K562 (cell line): ENCODE measurements at regions not wholly inside any gene's neighbourhood (a gene's known extent, or its start where the extent isn't known, plus 50 kb on each side); places are given as distances from the start of the nearest gene placed in this dataset.
"Not testable (repeated sequence)": the region's sequence is repeated elsewhere in the genome, so short reads cannot be mapped to it uniquely, and the experiment has no call there.

Source experiments
- ATAC-seq: fragments of 200-7000 bp; cut with Tn5 transposase; 3 replicates; pipeline ENCODE4 v1.9.1; 2020; ENCODE audit warnings: moderate library complexity
- BruUV-seq: library from RNA; stranded (reverse); fragments of 400-500 nt; replicated peaks from 2 replicates; lab custom pipeline; 2021; lab: Mats Ljungman, UMichigan
- CTCF ChIA-PET: fragments of 300-600 bp; formaldehyde crosslinking; extraction: SDS; loops from one replicate; lab custom pipeline; 2021; ENCODE audit warnings: low intra/inter-chr PET ratio; lab: Yijun Ruan, JAX
- POLR2A ChIA-PET: fragments of 300-600, 350-650 bp; sonication (Branson Sonifier 250); formaldehyde crosslinking; extraction: SDS; loops from one replicate; lab custom pipeline; 2021; ENCODE audit warnings: antibody characterized with exemption, inconsistent platforms; lab: Yijun Ruan, JAX
- DNase-seq, 4 experiments: peaks; one replicate each; pipeline versions ENCODE4 v3.0.0 to v3.0.0-alpha.2; 2011 to 2018; ENCODE audit warnings: low spot score in 3 of 4, mixed read lengths in 3 of 4; ENCODE audit errors: extremely low read depth in 1 of 4
- FAIRE-seq: peaks from 2 replicates; lab custom pipeline; 2011; peaks lifted over from hg19 to GRCh38; lab: Jason Lieb, UNC
- H2AFZ ChIP-seq: 2 replicates; pipeline ENCODE4 v1.6.0; 2011; ENCODE audit warnings: low read depth, low read length, control low read depth, inconsistent platforms
- H3K27ac ChIP-seq: fragments of 200-600 bp; 3 replicates; pipeline ENCODE4 v1.8.0; 2011; ENCODE audit warnings: low read depth, mild to moderate bottlenecking, control low read depth, inconsistent platforms, low read length, moderate library complexity, mixed read lengths; ENCODE audit errors: extremely low read depth
- H3K27me3 ChIP-seq, 2 experiments: fragments of 300-600 bp in 1 of 2; 2 replicates in 1 of 2; 3 replicates in 1 of 2; pipeline versions ENCODE4 v1.6.0 to v1.8.0; 2011; ENCODE audit warnings: inconsistent platforms in 2 of 2, low read length in 2 of 2, mild to moderate bottlenecking in 1 of 2, mixed read lengths in 1 of 2, moderate library complexity in 1 of 2; ENCODE audit not compliant: control insufficient read depth in 2 of 2, insufficient read depth in 2 of 2
- H3K36me3 ChIP-seq: fragments of 300-600 bp; 3 replicates; pipeline ENCODE4 v1.8.0; 2011; ENCODE audit warnings: mild to moderate bottlenecking, low read length, inconsistent platforms; ENCODE audit not compliant: control insufficient read depth, insufficient read depth
- H3K4me1 ChIP-seq, 2 experiments: fragments of 200-600 bp in 1 of 2; replicated peaks in 1 of 2; 2 replicates in 1 of 2; 3 replicates in 1 of 2; pipeline versions ENCODE4 v1.5.1 to v1.8.0; 2011; ENCODE audit warnings: inconsistent platforms in 2 of 2, low read length in 2 of 2, mild to moderate bottlenecking in 1 of 2, mixed read lengths in 1 of 2, moderate library complexity in 1 of 2; ENCODE audit not compliant: control insufficient read depth in 2 of 2, insufficient read depth in 2 of 2
- H3K4me2 ChIP-seq: 2 replicates; pipeline ENCODE4 v1.6.1; 2011; ENCODE audit warnings: low read length, control low read depth, inconsistent platforms, mixed read lengths; ENCODE audit not compliant: insufficient read depth
- H3K4me3 ChIP-seq: fragments of 200-600 bp; sonication (generic), shearing (Covaris generic); 2 replicates; pipeline ENCODE4 v1.5.1; 2016; ENCODE audit warnings: control low read depth, inconsistent platforms
- H3K79me2 ChIP-seq: fragments of 200-600 bp; 3 replicates; pipeline ENCODE4 v1.8.0; 2011; ENCODE audit warnings: low read length, inconsistent platforms; ENCODE audit not compliant: control insufficient read depth, insufficient read depth
- H3K9ac ChIP-seq, 2 experiments: 2 replicates each; pipeline versions ENCODE4 v1.6.0 to v1.6.1; 2011; ENCODE audit warnings: low read depth in 2 of 2, low read length in 2 of 2, control low read depth in 1 of 2, inconsistent platforms in 1 of 2, mild to moderate bottlenecking in 1 of 2, mixed read lengths in 1 of 2; ENCODE audit not compliant: insufficient read depth in 1 of 2
- H3K9me1 ChIP-seq: one replicate; pipeline ENCODE4 v1.6.0; 2011; ENCODE audit warnings: inconsistent platforms, mild to moderate bottlenecking, low read length, moderate library complexity; ENCODE audit not compliant: control insufficient read depth, insufficient read depth
- H3K9me3 ChIP-seq: replicated peaks from 2 replicates; pipeline ENCODE4 v1.5.1; 2011; ENCODE audit warnings: low read depth, low read length, inconsistent platforms; ENCODE audit not compliant: control insufficient read depth, insufficient read depth
- H4K20me1 ChIP-seq: replicated peaks from 2 replicates; pipeline ENCODE4 v1.6.1; 2011; ENCODE audit warnings: low read length, inconsistent platforms, mixed read lengths; ENCODE audit not compliant: control insufficient read depth, insufficient read depth
- WGBS: fragments of 100-300 bp; shearing (Covaris generic); methylation state at CpG from one replicate; pipeline ENCODE4 v1.1.6; 2016; ENCODE audit warnings: low coverage, mixed read lengths; ENCODE audit not compliant: insufficient coverage; ENCODE audit errors: missing lambda C conversion rate; 5-methylcytosine and 5-hydroxymethylcytosine counted together
- in situ Hi-C: fragments of 300-500 bp; cut with MboI; formaldehyde crosslinking; loops from 4 replicates; pipeline ENCODE4 v1.15.0; 2018; ENCODE audit warnings: inconsistent platforms, mixed read lengths
- intact Hi-C: fragments of 100-400 bp; cut with micrococcal nuclease; formaldehyde crosslinking; loops from 2 replicates; pipeline ENCODE4 v1.14.2; 2022

- H2AFZ ChIP-seq, H3K27ac ChIP-seq, H4K20me1 ChIP-seq, H3K9me1 ChIP-seq, H3K27me3 ChIP-seq, H3K79me2 ChIP-seq, H3K9me3 ChIP-seq, H3K4me3 ChIP-seq, POLR2A ChIA-PET, H3K36me3 ChIP-seq, BruUV-seq, FAIRE-seq, in situ Hi-C loops, intact Hi-C loops, CTCF ChIA-PET, DNase-seq, ATAC-seq, H3K4me2 ChIP-seq, H3K9ac ChIP-seq, H3K4me1 ChIP-seq: not testable (repeated sequence)
- 0% methylated on average over 1 of the region's 1 CpG for WGBS
Observed at GRCh38 chr9:39018107-39018506, 269.9 kb downstream of the CNTNAP3 start.

GRCh38 chr9:39015178-39015577 is 272.8 kb downstream of the CNTNAP3 start:
- H3K9me3 ChIP-seq, BruUV-seq, FAIRE-seq, H3K27ac ChIP-seq, intact Hi-C loops, H3K9ac ChIP-seq, in situ Hi-C loops, H3K36me3 ChIP-seq, H3K4me2 ChIP-seq, H3K9me1 ChIP-seq, H4K20me1 ChIP-seq, DNase-seq, CTCF ChIA-PET, H3K27me3 ChIP-seq, H2AFZ ChIP-seq, H3K79me2 ChIP-seq, POLR2A ChIA-PET, H3K4me3 ChIP-seq, H3K4me1 ChIP-seq, ATAC-seq: not testable (repeated sequence)
- WGBS: no CpG with 5 or more reads among the region's 1 CpG

- DNase-seq, ATAC-seq, H3K79me2 ChIP-seq, H3K9me1 ChIP-seq, H3K4me1 ChIP-seq, H3K27ac ChIP-seq, H3K4me3 ChIP-seq, H3K9me3 ChIP-seq, H3K36me3 ChIP-seq, intact Hi-C loops, H3K4me2 ChIP-seq, H2AFZ ChIP-seq, BruUV-seq, H3K9ac ChIP-seq, H4K20me1 ChIP-seq, CTCF ChIA-PET, FAIRE-seq, POLR2A ChIA-PET, in situ Hi-C loops, H3K27me3 ChIP-seq: not testable (repeated sequence)
Observed at GRCh38 chr9:39014805-39015123, 273.2 kb downstream of the CNTNAP3 start.

GRCh38 chr9:39014096-39014804 is 273.7 kb downstream of the CNTNAP3 start:
- FAIRE-seq: not testable (repeated sequence)

More at GRCh38 chr9:39014096-39014804, 273.7 kb downstream of the CNTNAP3 start:
- ATAC-seq, intact Hi-C loops, H3K36me3 ChIP-seq, H4K20me1 ChIP-seq, POLR2A ChIA-PET, H3K4me3 ChIP-seq, DNase-seq, BruUV-seq, in situ Hi-C loops, H3K9ac ChIP-seq, H3K9me3 ChIP-seq, H2AFZ ChIP-seq, H3K4me1 ChIP-seq, H3K9me1 ChIP-seq, H3K27me3 ChIP-seq, CTCF ChIA-PET, H3K4me2 ChIP-seq, H3K27ac ChIP-seq, H3K79me2 ChIP-seq: not testable (repeated sequence)
- WGBS: 22% methylated on average over 1 of the region's 6 CpGs
